Superior temporal gyrus (tissue), 1 donor: ENCODE measurements at regions not wholly inside any gene's neighbourhood (a gene's known extent, or its start where the extent isn't known, plus 50 kb on each side); places are given as distances from the start of the nearest gene placed in this dataset.

ENCODE experiments used
- DNase-seq: peaks from one replicate; pipeline ENCODE4 v3.0.0-alpha.2; 2016; ENCODE audit errors: extremely low spot score

- no peak for DNase-seq
These were observed 402.1 kb upstream of the CHD6 start for GRCh38 chr20:42020316-42020715.

GRCh38 chr20:42018979-42019378 lies 400.8 kb upstream of the CHD6 start:
- no peak for DNase-seq

GRCh38 chr20:42010090-42010489 lies 391.9 kb upstream of the CHD6 start:
- no peak for DNase-seq

- no peak for DNase-seq
These were observed 389.1 kb upstream of the CHD6 start for GRCh38 chr20:42007251-42007650.

GRCh38 chr20:42005211-42005610 lies 387.0 kb upstream of the CHD6 start:
- no peak for DNase-seq

GRCh38 chr20:42003380-42003779 lies 385.2 kb upstream of the CHD6 start:
- DNase-seq: no peak

GRCh38 chr20:41998539-41999341 lies 380.6 kb upstream of the CHD6 start:
- DNase-seq: no peak

GRCh38 chr20:41996951-41997350 lies 378.8 kb upstream of the CHD6 start:
- no peak for DNase-seq

- no peak for DNase-seq
These were observed 374.3 kb upstream of the CHD6 start for GRCh38 chr20:41992481-41992880.

- no peak for DNase-seq
These were observed 373.2 kb upstream of the CHD6 start for GRCh38 chr20:41991412-41991811.

- DNase-seq: no peak
These were observed 371.9 kb upstream of the CHD6 start for GRCh38 chr20:41989935-41990635.

GRCh38 chr20:41989039-41989679 lies 371.0 kb upstream of the CHD6 start:
- no peak for DNase-seq

GRCh38 chr20:41984031-41984430 lies 365.9 kb upstream of the CHD6 start:
- no peak for DNase-seq

- no peak for DNase-seq
These were observed 365.0 kb upstream of the CHD6 start for GRCh38 chr20:41983159-41983558.

GRCh38 chr20:41981746-41982145 lies 363.6 kb upstream of the CHD6 start:
- DNase-seq: no peak

GRCh38 chr20:41978875-41979274 lies 360.7 kb upstream of the CHD6 start:
- DNase-seq: no peak

GRCh38 chr20:41978246-41978790 lies 360.1 kb upstream of the CHD6 start:
- no peak for DNase-seq

- DNase-seq: peak; percentile 16
These were observed 351.5 kb upstream of the CHD6 start for GRCh38 chr20:41969656-41970055.

GRCh38 chr20:41960166-41960565 lies 342.0 kb upstream of the CHD6 start:
- no peak for DNase-seq

GRCh38 chr20:41958391-41958790 lies 340.2 kb upstream of the CHD6 start:
- DNase-seq: no peak

- no peak for DNase-seq
These were observed 338.3 kb upstream of the CHD6 start for GRCh38 chr20:41956338-41957074.

GRCh38 chr20:41952166-41952565 lies 334.0 kb upstream of the CHD6 start:
- DNase-seq: no peak
